Limb (tissue), 2 donors: ENCODE measurements at regions not wholly inside any gene's neighbourhood (a gene's known extent, or its start where the extent isn't known, plus 50 kb on each side); places are given as distances from the start of the nearest gene placed in this dataset.
"Not testable (repeated sequence)": the region's sequence is repeated elsewhere in the genome, so short reads cannot be mapped to it uniquely, and the experiment has no call there.

Source experiments
- DNase-seq, 2 donors: peaks; one replicate each; pipeline ENCODE4 v3.0.0-alpha.2; 2016; ENCODE audit errors: extremely low spot score in 2 of 2

GRCh38 chr5:30387974-30388632, 805.4 kb upstream of the CDH6 start:
- no peak for DNase-seq

GRCh38 chr5:30385754-30386153, 807.7 kb upstream of the CDH6 start:
- DNase-seq = no peak

- no peak for DNase-seq
Observed at GRCh38 chr5:30384171-30384570, 809.3 kb upstream of the CDH6 start.

GRCh38 chr5:30380228-30380627, 813.3 kb upstream of the CDH6 start:
- no peak for DNase-seq

GRCh38 chr5:30376848-30377247, 816.6 kb upstream of the CDH6 start:
- no peak for DNase-seq

- DNase-seq = no peak
Observed at GRCh38 chr5:30368064-30368463, 825.4 kb upstream of the CDH6 start.

- DNase-seq = not testable (repeated sequence)
Observed at GRCh38 chr5:30365031-30365430, 828.5 kb upstream of the CDH6 start.

GRCh38 chr5:30357371-30357770, 836.1 kb upstream of the CDH6 start:
- DNase-seq = no peak

GRCh38 chr5:30355675-30356074, 837.8 kb upstream of the CDH6 start:
- DNase-seq = no peak

GRCh38 chr5:30347858-30348257, 845.6 kb upstream of the CDH6 start:
- no peak for DNase-seq

- not testable (repeated sequence) for DNase-seq
Observed at GRCh38 chr5:30345539-30346345, 847.7 kb upstream of the CDH6 start.

- no peak for DNase-seq
Observed at GRCh38 chr5:30343707-30344106, 849.8 kb upstream of the CDH6 start.

- DNase-seq = no peak
Observed at GRCh38 chr5:30341466-30341865, 852.0 kb upstream of the CDH6 start.

- no peak for DNase-seq
Observed at GRCh38 chr5:30337084-30337573, 856.4 kb upstream of the CDH6 start.

GRCh38 chr5:30331534-30331933, 862.0 kb upstream of the CDH6 start:
- no peak for DNase-seq

- DNase-seq = no peak
Observed at GRCh38 chr5:30325795-30326194, 867.7 kb upstream of the CDH6 start.

- no peak for DNase-seq
Observed at GRCh38 chr5:30324083-30324482, 869.4 kb upstream of the CDH6 start.

- no peak for DNase-seq
Observed at GRCh38 chr5:30287890-30288289, 905.6 kb upstream of the CDH6 start.

- DNase-seq = no peak
Observed at GRCh38 chr5:30279237-30279636, 914.2 kb upstream of the CDH6 start.

- DNase-seq = no peak
Observed at GRCh38 chr5:30267026-30267425, 926.5 kb upstream of the CDH6 start.

- DNase-seq = no peak
Observed at GRCh38 chr5:30239331-30240022, 954.0 kb upstream of the CDH6 start.

- DNase-seq = no peak
Observed at GRCh38 chr5:30237189-30237588, 956.3 kb upstream of the CDH6 start.
